Suprapubic skin (tissue), 3 donors: ENCODE measurements at regions not wholly inside any gene's neighbourhood (a gene's known extent, or its start where the extent isn't known, plus 50 kb on each side); places are given as distances from the start of the nearest gene placed in this dataset.

ENCODE experiments used
- CTCF ChIP-seq, 2 donors: fragments of 200-600 bp in 1 of 2; fragments of 450-650 bp in 1 of 2; sonication (generic) in 1 of 2; IDR thresholded peaks; one replicate each; pipeline ENCODE4 v1.5.1; 2016 to 2019; ENCODE audit warnings: antibody characterized with exemption in 2 of 2, mild to moderate bottlenecking in 1 of 2, moderate library complexity in 1 of 2
- POLR2AphosphoS5 ChIP-seq, 3 donors: sonication (generic); formaldehyde crosslinking; IDR thresholded peaks; one replicate each; pipeline ENCODE4 v1.6.1; 2017; ENCODE audit warnings: antibody characterized with exemption in 3 of 3

DNA sequence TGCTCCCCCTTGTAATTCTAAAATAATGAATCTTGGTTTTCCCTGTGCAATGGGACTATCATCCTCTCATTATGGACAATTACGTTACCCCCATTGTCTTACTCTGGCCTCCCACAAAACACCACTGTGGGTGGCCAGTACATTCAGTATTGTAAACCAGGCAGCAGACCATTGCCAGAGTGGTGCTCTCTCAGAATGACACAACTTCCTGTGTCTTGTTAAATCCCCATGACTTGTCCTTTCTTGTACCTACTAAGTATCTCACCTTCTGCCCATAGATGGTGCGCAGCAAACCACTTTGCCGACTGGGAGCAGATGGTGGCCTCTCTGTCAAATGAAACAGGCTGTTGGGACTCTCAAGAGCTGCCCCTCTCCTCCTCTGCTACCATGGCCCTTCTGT is 287.1 kb upstream of the RAG2 start:
- TF ChIP-seq CTCF (IDR thresholded peaks at IDR 0.05) (no peak), POLR2AphosphoS5 (IDR thresholded peaks at IDR 0.05) (no peak)
